Endothelial cell of umbilical vein (primary cell): ENCODE measurements at regions not wholly inside any gene's neighbourhood (a gene's known extent, or its start where the extent isn't known, plus 50 kb on each side); places are given as distances from the start of the nearest gene placed in this dataset.

ENCODE experiments used
- BruUV-seq: library from RNA; stranded (reverse); fragments of 400-500 nt; replicated peaks from 2 replicates; lab custom pipeline; 2021; lab: Mats Ljungman, UMichigan
- CTCF ChIA-PET: fragments of 300-600, 350-600 bp; sonication (Branson Sonifier 250); formaldehyde crosslinking; loops from one replicate; lab custom pipeline; 2021; ENCODE audit warnings: antibody characterized with exemption, inconsistent platforms; lab: Charles Lee
- POLR2A ChIA-PET: fragments of 300-600, 350-600 bp; sonication (Branson Sonifier 250); formaldehyde crosslinking; loops from one replicate; lab custom pipeline; 2021; ENCODE audit warnings: antibody characterized with exemption, inconsistent platforms; lab: Charles Lee
- DNase-seq: peaks from one replicate; pipeline ENCODE4 v3.0.0-alpha.2; 2011; ENCODE audit warnings: low read depth, low spot score
- FAIRE-seq: peaks from 2 replicates; lab custom pipeline; 2011; peaks lifted over from hg19 to GRCh38; lab: Jason Lieb, UNC
- H2AFZ ChIP-seq: 2 replicates; pipeline ENCODE4 v1.6.0; 2012; ENCODE audit warnings: low read depth, low read length, control low read depth, inconsistent platforms
- H3K27ac ChIP-seq: 2 replicates; pipeline ENCODE4 v1.5.1; 2011; ENCODE audit warnings: low read depth, mild to moderate bottlenecking, control low read depth, low read length, moderate library complexity; ENCODE audit not compliant: insufficient read depth
- H3K27me3 ChIP-seq, 2 experiments: 2 replicates each; pipeline versions ENCODE4 v1.6.0 to v1.6.1; 2011; ENCODE audit warnings: low read length in 2 of 2, mixed read lengths in 1 of 2; ENCODE audit not compliant: control insufficient read depth in 2 of 2, insufficient read depth in 2 of 2
- H3K36me3 ChIP-seq, 2 experiments: 2 replicates in 1 of 2; 3 replicates in 1 of 2; pipeline ENCODE4 v1.5.1; 2011; ENCODE audit warnings: low read length in 2 of 2, mild to moderate bottlenecking in 1 of 2, moderate library complexity in 1 of 2; ENCODE audit not compliant: control insufficient read depth in 2 of 2, insufficient read depth in 2 of 2; ENCODE audit errors: extremely low read depth in 1 of 2
- H3K4me1 ChIP-seq: 3 replicates; pipeline ENCODE4 v1.5.1; 2011; ENCODE audit warnings: mild to moderate bottlenecking, low read length; ENCODE audit not compliant: control insufficient read depth, insufficient read depth; ENCODE audit errors: extremely low read depth
- H3K4me2 ChIP-seq: 2 replicates; pipeline ENCODE4 v1.6.1; 2011; ENCODE audit warnings: low read length, control low read depth, mixed read lengths; ENCODE audit not compliant: insufficient read depth
- H3K4me3 ChIP-seq, 3 experiments: fragments of 200-600 bp in 1 of 3; sonication (generic), shearing (Covaris generic) in 1 of 3; replicated peaks in 1 of 3; 2 replicates each; pipeline ENCODE4 v1.5.1; 2011 to 2016; ENCODE audit warnings: control low read depth in 3 of 3, low read length in 3 of 3, mild to moderate bottlenecking in 2 of 3, inconsistent platforms in 1 of 3, low read depth in 1 of 3, moderate library complexity in 1 of 3; ENCODE audit not compliant: insufficient read depth in 1 of 3
- H3K79me2 ChIP-seq: 2 replicates; pipeline ENCODE4 v1.6.0; 2012; ENCODE audit warnings: low read length, inconsistent platforms; ENCODE audit not compliant: control insufficient read depth, insufficient read depth
- H3K9ac ChIP-seq: replicated peaks from 2 replicates; pipeline ENCODE3; 2011; ENCODE audit warnings: low read length, control low read depth; ENCODE audit not compliant: insufficient read depth; ENCODE audit errors: extremely low read depth
- H3K9me1 ChIP-seq: replicated peaks from 3 replicates; pipeline ENCODE4 v1.6.0; 2011; ENCODE audit warnings: mild to moderate bottlenecking, low read length; ENCODE audit not compliant: control insufficient read depth, insufficient read depth; ENCODE audit errors: extremely low read depth
- H3K9me3 ChIP-seq: replicated peaks from 2 replicates; pipeline ENCODE4 v1.5.1; 2012; ENCODE audit warnings: low read length, inconsistent platforms; ENCODE audit not compliant: control insufficient read depth, insufficient read depth
- H4K20me1 ChIP-seq: replicated peaks from 2 replicates; pipeline ENCODE3; 2011; ENCODE audit warnings: mild to moderate bottlenecking, low read length; ENCODE audit not compliant: control insufficient read depth, insufficient read depth; ENCODE audit errors: extremely low read depth
- CTCF ChIP-seq, 2 donors: IDR thresholded peaks; 1 replicate in 1 of 2; 2 replicates in 1 of 2; pipeline ENCODE4 v1.5.1; 2011; ENCODE audit warnings: low read length in 2 of 2, mild to moderate bottlenecking in 2 of 2, moderate library complexity in 2 of 2, control low read depth in 1 of 2, inconsistent platforms in 1 of 2, low read depth in 1 of 2; ENCODE audit not compliant: insufficient read depth in 1 of 2; ENCODE audit errors: extremely low read depth in 1 of 2
- EZH2 ChIP-seq: IDR thresholded peaks from 2 replicates; pipeline ENCODE4 v1.6.1; 2012; ENCODE audit warnings: borderline replicate concordance, low read depth, mild to moderate bottlenecking, moderate library complexity, low read length, inconsistent platforms; ENCODE audit not compliant: severe bottlenecking
- FOS ChIP-seq: IDR thresholded peaks from 2 replicates; pipeline ENCODE4 v1.6.1; 2011; ENCODE audit warnings: mild to moderate bottlenecking, low read length, moderate library complexity, borderline replicate concordance; ENCODE audit not compliant: insufficient read depth
- GATA2 ChIP-seq: IDR thresholded peaks from 2 replicates; pipeline ENCODE4 v1.7.0; 2011; ENCODE audit warnings: low read depth, mild to moderate bottlenecking, moderate library complexity, mixed read lengths, low read length; ENCODE audit not compliant: insufficient read length, insufficient read depth
- JUN ChIP-seq: IDR thresholded peaks from 2 replicates; pipeline ENCODE4 v1.6.1; 2011; ENCODE audit warnings: borderline replicate concordance, low read depth; ENCODE audit not compliant: insufficient read length, insufficient read depth
- MYC ChIP-seq: IDR thresholded peaks from one replicate; pipeline ENCODE4 v1.6.1; 2011; ENCODE audit warnings: mild to moderate bottlenecking, low read depth, low read length
- POLR2A ChIP-seq: IDR thresholded peaks from 2 replicates; pipeline ENCODE4 v1.6.1; 2012; ENCODE audit warnings: low read depth, mild to moderate bottlenecking, control low read depth, low read length
- POLR2AphosphoS5 ChIP-seq: IDR thresholded peaks from 2 replicates; pipeline ENCODE4 v1.6.1; 2012; ENCODE audit warnings: low read depth, mild to moderate bottlenecking, control low read depth, low read length, moderate library complexity; ENCODE audit not compliant: insufficient read depth
- dilution Hi-C: fragments of 300-500 bp; cut with MboI; formaldehyde crosslinking; loops from one replicate; pipeline ENCODE4 v1.15.0; 2019; ENCODE audit warnings: low sequenced_read_pairs; ENCODE audit not compliant: extremely low pct_ligation_motif_present
- intact Hi-C: fragments of 100-400 bp; cut with micrococcal nuclease; formaldehyde crosslinking; loops from one replicate; pipeline ENCODE4 v1.10.0; 2022
- TF ChIP-seq, protein P1 (sequence below): IDR thresholded peaks from 2 replicates; pipeline ENCODE4 v1.6.1; 2011; ENCODE audit not compliant: insufficient read depth, insufficient read length

- Histone ChIP-seq H3K79me2 (no peaks in the 10 kb centered on the region), H2AFZ (no peak overlapping the region), H3K27ac (no peak overlapping the region), H4K20me1 (no peaks in the 10 kb centered on the region), H3K9ac (no peak overlapping the region), H3K36me3 (no peaks in the 10 kb centered on the region), H3K4me2 (no peak overlapping the region), H3K4me3 (no peak overlapping the region), H3K9me1 (no peaks in the 10 kb centered on the region), H3K9me3 (no peaks in the 10 kb centered on the region), H3K4me1 (no peaks in the 10 kb centered on the region), H3K27me3 (no peaks in the 10 kb centered on the region)
- TF ChIP-seq POLR2AphosphoS5 (no peak), GATA2 (no peak), FOS (no peak), CTCF (IDR thresholded peaks at IDR 0.05; ENCODE audit: extremely low read depth in 1 of 2, insufficient read depth in 1 of 2, low read depth in 1 of 2, low read length in 2 of 2) (no peak), JUN (no peak), EZH2 (no peak), MYC (no peak), POLR2A (no peak)
- TF ChIP-seq, protein P1, sequence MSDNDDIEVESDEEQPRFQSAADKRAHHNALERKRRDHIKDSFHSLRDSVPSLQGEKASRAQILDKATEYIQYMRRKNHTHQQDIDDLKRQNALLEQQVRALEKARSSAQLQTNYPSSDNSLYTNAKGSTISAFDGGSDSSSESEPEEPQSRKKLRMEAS = no peak
- no peak for DNase-seq
- BruUV-seq = no TSS peak
- dilution Hi-C loops (no loop called here), intact Hi-C loops (no loop called here)
- POLR2A ChIA-PET = no interaction called here
- no peak for FAIRE-seq
- CTCF ChIA-PET = no interaction called here
Measured at GRCh38 chr1:219042769-219043168, 130.9 kb upstream of the LYPLAL1 start.
